ENCODE measurements at regions not wholly inside any gene's neighbourhood (a gene's known extent, or its start where the extent isn't known, plus 50 kb on each side); places are given as distances from the start of the nearest gene placed in this dataset.

- Histone ChIP-seq H3K27me3 (ENCODE audit: control insufficient read depth, insufficient read depth, low read length) (no peaks in the 10 kb centered on the region), H3K4me3 (ENCODE audit: low read depth, low read length) (no peak overlapping the region), H3K27ac (ENCODE audit: low read depth, low read length) (no peak overlapping the region), H3K9me3 (ENCODE audit: control insufficient read depth, insufficient read depth, low read length) (no peaks in the 10 kb centered on the region)
- no peak for TF ChIP-seq CTCF (IDR thresholded peaks at IDR 0.05; ENCODE audit: low read depth, low read length)
- no peak for DNase-seq (ENCODE audit: low read depth, low spot score)
- ChIA-PET POLR2A (no interaction called here), CTCF (no interaction called here)
Observed at GRCh38 chr21:27130154-27130553, 163.3 kb upstream of the ADAMTS5 start.

GRCh38 chr21:27129694-27130093 is 162.8 kb upstream of the ADAMTS5 start:
- no peak overlapping the region for H3K4me3 ChIP-seq (ENCODE audit: low read depth, low read length)
- ChIA-PET POLR2A (no interaction called here), CTCF (no interaction called here)
- no peak overlapping the region for H3K27ac ChIP-seq (ENCODE audit: low read depth, low read length)
- H3K9me3 ChIP-seq (ENCODE audit: control insufficient read depth, insufficient read depth, low read length), result no peaks in the 10 kb centered on the region
- DNase-seq (ENCODE audit: low read depth, low spot score), result no peak
- no peaks in the 10 kb centered on the region for H3K27me3 ChIP-seq (ENCODE audit: control insufficient read depth, insufficient read depth, low read length)
- TF ChIP-seq CTCF (IDR thresholded peaks at IDR 0.05; ENCODE audit: low read depth, low read length), result no peak

GRCh38 chr21:27129215-27129614 is 162.3 kb upstream of the ADAMTS5 start:
- Histone ChIP-seq H3K4me3 (ENCODE audit: low read depth, low read length) (no peak overlapping the region), H3K9me3 (ENCODE audit: control insufficient read depth, insufficient read depth, low read length) (no peaks in the 10 kb centered on the region), H3K27me3 (ENCODE audit: control insufficient read depth, insufficient read depth, low read length) (no peaks in the 10 kb centered on the region), H3K27ac (ENCODE audit: low read depth, low read length) (no peak overlapping the region)
- no peak for DNase-seq (ENCODE audit: low read depth, low spot score)
- ChIA-PET POLR2A (no interaction called here), CTCF (no interaction called here)
- TF ChIP-seq CTCF (IDR thresholded peaks at IDR 0.05; ENCODE audit: low read depth, low read length), result no peak

DNA sequence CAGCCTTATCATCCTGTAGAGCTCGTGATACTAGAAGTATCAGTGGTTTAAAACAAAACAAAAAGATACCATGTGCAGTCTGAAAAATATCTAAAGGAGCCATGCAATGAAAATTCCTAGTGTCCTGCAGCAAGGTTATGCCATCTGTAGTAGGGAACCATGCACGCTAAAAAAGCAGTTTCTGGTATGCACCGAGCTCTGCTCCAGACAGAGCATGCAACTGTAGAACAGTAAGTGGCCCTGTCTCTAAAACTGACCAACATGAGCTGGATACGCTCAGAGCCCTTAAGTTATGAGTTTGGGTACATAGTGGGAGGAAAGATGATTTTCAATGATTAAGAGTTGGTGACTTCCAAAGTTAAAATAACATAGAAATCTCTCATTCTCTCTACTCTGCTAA is 159.3 kb upstream of the ADAMTS5 start:
- no peak for DNase-seq (ENCODE audit: low read depth, low spot score)
- Histone ChIP-seq H3K27ac (ENCODE audit: low read depth, low read length) (no peak overlapping the region), H3K27me3 (ENCODE audit: control insufficient read depth, insufficient read depth, low read length) (no peaks in the 10 kb centered on the region), H3K4me3 (ENCODE audit: low read depth, low read length) (no peak overlapping the region), H3K9me3 (ENCODE audit: control insufficient read depth, insufficient read depth, low read length) (no peaks in the 10 kb centered on the region)
- no peak for TF ChIP-seq CTCF (IDR thresholded peaks at IDR 0.05; ENCODE audit: low read depth, low read length)
- ChIA-PET CTCF (no interaction called here), POLR2A (no interaction called here)

- no peak for DNase-seq (ENCODE audit: low read depth, low spot score)
- ChIA-PET POLR2A (no interaction called here), CTCF (interaction anchor here (0.6 kb wide), 1 partner anchor 270 kb away, joined by 4 read pairs; no protein-coding TSS in a partner anchor)
- Histone ChIP-seq H3K4me3 (ENCODE audit: low read depth, low read length) (no peak overlapping the region), H3K9me3 (ENCODE audit: control insufficient read depth, insufficient read depth, low read length) (no peaks in the 10 kb centered on the region), H3K27ac (ENCODE audit: low read depth, low read length) (no peak overlapping the region), H3K27me3 (ENCODE audit: control insufficient read depth, insufficient read depth, low read length) (no peaks in the 10 kb centered on the region)
- no peak for TF ChIP-seq CTCF (IDR thresholded peaks at IDR 0.05; ENCODE audit: low read depth, low read length)
Observed at GRCh38 chr21:27122686-27123085, 155.8 kb upstream of the ADAMTS5 start.
